Coronary artery (tissue), 2 donors: ENCODE measurements at regions not wholly inside any gene's neighbourhood (a gene's known extent, or its start where the extent isn't known, plus 50 kb on each side); places are given as distances from the start of the nearest gene placed in this dataset.
"Not testable (repeated sequence)": the region's sequence is repeated elsewhere in the genome, so short reads cannot be mapped to it uniquely, and the experiment has no call there.

Experiments used
- DNase-seq: peaks from one replicate; pipeline ENCODE4 v3.0.0-alpha.2; 2017; ENCODE audit warnings: low spot score
- H3K27ac ChIP-seq, 2 donors: fragments of 200-600 bp; sonication (generic); one replicate each; pipeline ENCODE4 v1.5.1; 2016 to 2019
- H3K4me3 ChIP-seq: fragments of 200-600 bp; sonication (generic); 2 replicates; pipeline ENCODE4 v1.5.1; 2016; ENCODE audit warnings: mild to moderate bottlenecking, moderate library complexity
- CTCF ChIP-seq: fragments of 200-600 bp; sonication (generic); IDR thresholded peaks from one replicate; pipeline ENCODE4 v1.5.1; 2019; ENCODE audit warnings: antibody characterized with exemption

- Histone ChIP-seq H3K4me3 (no peak overlapping the region), H3K27ac (no peak overlapping the region)
- no peak for DNase-seq
- no peak for TF ChIP-seq CTCF
These were observed 1181.6 kb upstream of the CELF4 start for GRCh38 chr18:38747153-38747552.

- H3K4me3 ChIP-seq, H3K27ac ChIP-seq, DNase-seq: not testable (repeated sequence)
These were observed 1154.6 kb upstream of the CELF4 start for GRCh38 chr18:38720181-38720580.

- TF ChIP-seq CTCF = no peak
These were observed 1152.8 kb upstream of the CELF4 start for GRCh38 chr18:38718365-38718901.

GRCh38 chr18:38709122-38709521 is 1143.5 kb upstream of the CELF4 start:
- DNase-seq = no peak
- Histone ChIP-seq H3K27ac (no peak overlapping the region), H3K4me3 (no peak overlapping the region)
- TF ChIP-seq CTCF = no peak

More at GRCh38 chr18:38718365-38718901, 1152.8 kb upstream of the CELF4 start:
- no peak for DNase-seq
- no peak overlapping the region for H3K4me3 ChIP-seq
- no peak overlapping the region for H3K27ac ChIP-seq

- Histone ChIP-seq H3K4me3 (no peak overlapping the region), H3K27ac (no peak overlapping the region)
- no peak for DNase-seq
- TF ChIP-seq CTCF = no peak
These were observed 1140.8 kb upstream of the CELF4 start for GRCh38 chr18:38706373-38706772.

- no peak for DNase-seq
- no peak overlapping the region for H3K27ac ChIP-seq
- TF ChIP-seq CTCF = no peak
- no peak overlapping the region for H3K4me3 ChIP-seq
These were observed 1132.5 kb upstream of the CELF4 start for GRCh38 chr18:38698088-38698487.

GRCh38 chr18:38695559-38696280 is 1130.1 kb upstream of the CELF4 start:
- TF ChIP-seq CTCF = no peak
- DNase-seq = no peak
- H3K27ac ChIP-seq = no peak overlapping the region
- H3K4me3 ChIP-seq = no peak overlapping the region
